ENCODE measurements at regions not wholly inside any gene's neighbourhood (a gene's known extent, or its start where the extent isn't known, plus 50 kb on each side); places are given as distances from the start of the nearest gene placed in this dataset.

- TF ChIP-seq POLR2AphosphoS5 (IDR thresholded peaks at IDR 0.05) (no peak), EP300 (IDR thresholded peaks at IDR 0.05) (no peak), CTCF (IDR thresholded peaks at IDR 0.05) (no peak), POLR2A (IDR thresholded peaks at IDR 0.05) (no peak)
- H3K36me3 ChIP-seq = no peaks in the 10 kb centered on the region
- no peaks in the 10 kb centered on the region for H3K4me1 ChIP-seq
- H3K9me3 ChIP-seq = no peaks in the 10 kb centered on the region
- H3K27ac ChIP-seq = no peak overlapping the region
- WGBS = 50% methylated on average over 7 of the region's 7 CpGs
- DNase-seq (ENCODE audit: low spot score in 2 of 2) = no peak
- peaks cover 17% of the 10 kb centered on the region for H3K27me3 ChIP-seq
- H3K4me3 ChIP-seq = no peak overlapping the region
Measured at GRCh38 chr2:11071211-11071610, 84.1 kb upstream of the SLC66A3 start.

- no peak for DNase-seq (ENCODE audit: low spot score in 2 of 2)
Measured at GRCh38 chr2:11071939-11072338, 83.3 kb upstream of the SLC66A3 start.

GRCh38 chr2:11072550-11072949 is 82.7 kb upstream of the SLC66A3 start:
- H3K27me3 ChIP-seq = peaks cover 14% of the 10 kb centered on the region
- DNase-seq (ENCODE audit: low spot score in 2 of 2) = no peak
- no peak overlapping the region for H3K4me3 ChIP-seq
- no peaks in the 10 kb centered on the region for H3K36me3 ChIP-seq
- no peak overlapping the region for H3K27ac ChIP-seq
- no peak for TF ChIP-seq EP300 (IDR thresholded peaks at IDR 0.05)
- TF ChIP-seq POLR2AphosphoS5 (IDR thresholded peaks at IDR 0.05) = no peak
- TF ChIP-seq POLR2A (IDR thresholded peaks at IDR 0.05) = no peak
- no peak for TF ChIP-seq CTCF (IDR thresholded peaks at IDR 0.05)
- no peaks in the 10 kb centered on the region for H3K9me3 ChIP-seq
- no peaks in the 10 kb centered on the region for H3K4me1 ChIP-seq
- WGBS = 62% methylated on average over 6 of the region's 6 CpGs

More at GRCh38 chr2:11071939-11072338, 83.3 kb upstream of the SLC66A3 start:
- TF ChIP-seq CTCF (IDR thresholded peaks at IDR 0.05) = no peak
- 78% methylated on average over 2 of the region's 2 CpGs for WGBS
- H3K4me3 ChIP-seq = no peak overlapping the region
- H3K4me1 ChIP-seq = no peaks in the 10 kb centered on the region
- no peaks in the 10 kb centered on the region for H3K9me3 ChIP-seq
- no peaks in the 10 kb centered on the region for H3K36me3 ChIP-seq
- H3K27me3 ChIP-seq = peaks cover 14% of the 10 kb centered on the region
- H3K27ac ChIP-seq = no peak overlapping the region

GRCh38 chr2:11073251-11073650 is 82.0 kb upstream of the SLC66A3 start:
- H3K4me3 ChIP-seq = no peak overlapping the region
- no peaks in the 10 kb centered on the region for H3K9me3 ChIP-seq
- H3K27ac ChIP-seq = no peak overlapping the region
- TF ChIP-seq CTCF (IDR thresholded peaks at IDR 0.05) (peak in 1 of 2 donors; percentile 19), POLR2A (IDR thresholded peaks at IDR 0.05) (no peak), POLR2AphosphoS5 (IDR thresholded peaks at IDR 0.05) (no peak), EP300 (IDR thresholded peaks at IDR 0.05) (no peak)
- no peaks in the 10 kb centered on the region for H3K4me1 ChIP-seq
- WGBS = 20% methylated on average over 10 of the region's 10 CpGs
- no peaks in the 10 kb centered on the region for H3K36me3 ChIP-seq
- DNase-seq (ENCODE audit: low spot score in 2 of 2) = no peak
- H3K27me3 ChIP-seq = peaks cover 9% of the 10 kb centered on the region

GRCh38 chr2:11073776-11074175 is 81.5 kb upstream of the SLC66A3 start:
- H3K27ac ChIP-seq = no peak overlapping the region
- H3K4me3 ChIP-seq = no peak overlapping the region
- DNase-seq (ENCODE audit: low spot score in 2 of 2) = no peak
- TF ChIP-seq POLR2AphosphoS5 (IDR thresholded peaks at IDR 0.05) (no peak), EP300 (IDR thresholded peaks at IDR 0.05) (no peak), CTCF (IDR thresholded peaks at IDR 0.05) (no peak), POLR2A (IDR thresholded peaks at IDR 0.05) (no peak)
- no peaks in the 10 kb centered on the region for H3K4me1 ChIP-seq
- H3K36me3 ChIP-seq = no peaks in the 10 kb centered on the region
- no peaks in the 10 kb centered on the region for H3K9me3 ChIP-seq
- WGBS = 72% methylated on average over 7 of the region's 7 CpGs
- H3K27me3 ChIP-seq = peaks cover 9% of the 10 kb centered on the region
